ENCODE measurements at regions not wholly inside any gene's neighbourhood (a gene's known extent, or its start where the extent isn't known, plus 50 kb on each side); places are given as distances from the start of the nearest gene placed in this dataset.

DNA sequence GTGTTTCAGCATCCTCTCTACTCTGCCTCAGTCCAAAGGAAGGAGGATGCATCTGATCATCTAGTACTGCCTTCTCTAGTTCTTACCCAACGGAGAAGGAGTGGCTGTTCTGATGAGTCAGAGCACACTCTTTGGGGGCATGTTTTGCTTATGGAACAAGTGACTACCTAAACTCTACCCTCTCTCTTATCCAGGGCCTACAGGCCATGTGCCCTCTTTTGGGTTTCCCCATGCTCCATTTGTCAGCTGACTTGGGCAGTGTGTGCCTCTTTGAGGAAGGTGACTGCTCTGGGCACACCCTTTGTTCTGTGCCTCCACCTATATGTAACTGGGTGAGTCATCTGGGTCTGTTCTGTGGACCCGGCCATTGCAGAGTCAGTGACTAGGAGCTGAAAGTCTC, 89.6 kb upstream of the BNC2 start:
- TF ChIP-seq PHF8 (conservative IDR thresholded peaks at IDR 0.05; ENCODE audit: low read depth, low read length) (no peak), RXRA (IDR thresholded peaks at IDR 0.05; ENCODE audit: insufficient read depth, low read depth, low read length) (no peak), ASH2L (IDR thresholded peaks at IDR 0.05; ENCODE audit: low read length) (no peak), SAP30 (IDR thresholded peaks at IDR 0.05; ENCODE audit: insufficient read depth, insufficient replicate concordance, low read length) (no peak), POLR2AphosphoS5 (IDR thresholded peaks at IDR 0.05; ENCODE audit: low read depth, low read length) (no peak), RAD21 (IDR thresholded peaks at IDR 0.05 in 1 of 2, conservative IDR thresholded peaks at IDR 0.05 in 1 of 2; ENCODE audit: low read depth in 2 of 2, low read length in 2 of 2) (no peak), POLR2A (IDR thresholded peaks at IDR 0.05; ENCODE audit: control extremely low read depth in 1 of 2, low read depth in 2 of 2, low read length in 2 of 2) (no peak), CREB1 (IDR thresholded peaks at IDR 0.05) (no peak), YY1 (IDR thresholded peaks at IDR 0.05; ENCODE audit: low read depth, low read length) (no peak), CHD2 (IDR thresholded peaks at IDR 0.05; ENCODE audit: low read length) (no peak), TCF12 (IDR thresholded peaks at IDR 0.05; ENCODE audit: low read depth, low read length) (no peak)
- TF ChIP-seq, protein P1, sequence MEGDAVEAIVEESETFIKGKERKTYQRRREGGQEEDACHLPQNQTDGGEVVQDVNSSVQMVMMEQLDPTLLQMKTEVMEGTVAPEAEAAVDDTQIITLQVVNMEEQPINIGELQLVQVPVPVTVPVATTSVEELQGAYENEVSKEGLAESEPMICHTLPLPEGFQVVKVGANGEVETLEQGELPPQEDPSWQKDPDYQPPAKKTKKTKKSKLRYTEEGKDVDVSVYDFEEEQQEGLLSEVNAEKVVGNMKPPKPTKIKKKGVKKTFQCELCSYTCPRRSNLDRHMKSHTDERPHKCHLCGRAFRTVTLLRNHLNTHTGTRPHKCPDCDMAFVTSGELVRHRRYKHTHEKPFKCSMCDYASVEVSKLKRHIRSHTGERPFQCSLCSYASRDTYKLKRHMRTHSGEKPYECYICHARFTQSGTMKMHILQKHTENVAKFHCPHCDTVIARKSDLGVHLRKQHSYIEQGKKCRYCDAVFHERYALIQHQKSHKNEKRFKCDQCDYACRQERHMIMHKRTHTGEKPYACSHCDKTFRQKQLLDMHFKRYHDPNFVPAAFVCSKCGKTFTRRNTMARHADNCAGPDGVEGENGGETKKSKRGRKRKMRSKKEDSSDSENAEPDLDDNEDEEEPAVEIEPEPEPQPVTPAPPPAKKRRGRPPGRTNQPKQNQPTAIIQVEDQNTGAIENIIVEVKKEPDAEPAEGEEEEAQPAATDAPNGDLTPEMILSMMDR (IDR thresholded peaks at IDR 0.05; ENCODE audit: control extremely low read depth in 1 of 3, insufficient read depth in 1 of 3, low read depth in 1 of 3, low read length in 3 of 3), result no peak
- TF ChIP-seq, protein P2, sequence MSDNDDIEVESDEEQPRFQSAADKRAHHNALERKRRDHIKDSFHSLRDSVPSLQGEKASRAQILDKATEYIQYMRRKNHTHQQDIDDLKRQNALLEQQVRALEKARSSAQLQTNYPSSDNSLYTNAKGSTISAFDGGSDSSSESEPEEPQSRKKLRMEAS (IDR thresholded peaks at IDR 0.05), result no peak

All from H1 (cell line).